Endothelial cell of umbilical vein (primary cell): ENCODE measurements at regions not wholly inside any gene's neighbourhood (a gene's known extent, or its start where the extent isn't known, plus 50 kb on each side); places are given as distances from the start of the nearest gene placed in this dataset.

Source experiments
- CTCF ChIP-seq, 2 donors: IDR thresholded peaks; 1 replicate in 1 of 2; 2 replicates in 1 of 2; pipeline ENCODE4 v1.5.1; 2011; ENCODE audit warnings: low read length in 2 of 2, mild to moderate bottlenecking in 2 of 2, moderate library complexity in 2 of 2, control low read depth in 1 of 2, inconsistent platforms in 1 of 2, low read depth in 1 of 2; ENCODE audit not compliant: insufficient read depth in 1 of 2; ENCODE audit errors: extremely low read depth in 1 of 2
- EZH2 ChIP-seq: IDR thresholded peaks from 2 replicates; pipeline ENCODE4 v1.6.1; 2012; ENCODE audit warnings: borderline replicate concordance, low read depth, mild to moderate bottlenecking, moderate library complexity, low read length, inconsistent platforms; ENCODE audit not compliant: severe bottlenecking
- FOS ChIP-seq: IDR thresholded peaks from 2 replicates; pipeline ENCODE4 v1.6.1; 2011; ENCODE audit warnings: mild to moderate bottlenecking, low read length, moderate library complexity, borderline replicate concordance; ENCODE audit not compliant: insufficient read depth
- GATA2 ChIP-seq: IDR thresholded peaks from 2 replicates; pipeline ENCODE4 v1.7.0; 2011; ENCODE audit warnings: low read depth, mild to moderate bottlenecking, moderate library complexity, mixed read lengths, low read length; ENCODE audit not compliant: insufficient read length, insufficient read depth
- JUN ChIP-seq: IDR thresholded peaks from 2 replicates; pipeline ENCODE4 v1.6.1; 2011; ENCODE audit warnings: borderline replicate concordance, low read depth; ENCODE audit not compliant: insufficient read length, insufficient read depth
- MAX ChIP-seq: IDR thresholded peaks from 2 replicates; pipeline ENCODE4 v1.6.1; 2011; ENCODE audit not compliant: insufficient read depth, insufficient read length
- MYC ChIP-seq: IDR thresholded peaks from one replicate; pipeline ENCODE4 v1.6.1; 2011; ENCODE audit warnings: mild to moderate bottlenecking, low read depth, low read length
- POLR2A ChIP-seq: IDR thresholded peaks from 2 replicates; pipeline ENCODE4 v1.6.1; 2012; ENCODE audit warnings: low read depth, mild to moderate bottlenecking, control low read depth, low read length
- POLR2AphosphoS5 ChIP-seq: IDR thresholded peaks from 2 replicates; pipeline ENCODE4 v1.6.1; 2012; ENCODE audit warnings: low read depth, mild to moderate bottlenecking, control low read depth, low read length, moderate library complexity; ENCODE audit not compliant: insufficient read depth

GRCh38 chr1:217039926-217040325 lies 316.7 kb upstream of the ESRRG start:
- TF ChIP-seq CTCF (IDR thresholded peaks at IDR 0.05; ENCODE audit: extremely low read depth in 1 of 2, insufficient read depth in 1 of 2, low read depth in 1 of 2, low read length in 2 of 2) (no peak), JUN (no peak), POLR2A (no peak), POLR2AphosphoS5 (no peak), FOS (no peak), EZH2 (no peak), GATA2 (no peak), MAX (no peak), MYC (no peak)
